NCI-H1436 treated with DMSO at 0.1 percent for 48 hours (cell line): ENCODE measurements at regions not wholly inside any gene's neighbourhood (a gene's known extent, or its start where the extent isn't known, plus 50 kb on each side); places are given as distances from the start of the nearest gene placed in this dataset.

Experiments used
- DNase-seq: peaks from one replicate; lab custom pipeline; 2025; lab: John Stamatoyannopoulos, UW

DNA sequence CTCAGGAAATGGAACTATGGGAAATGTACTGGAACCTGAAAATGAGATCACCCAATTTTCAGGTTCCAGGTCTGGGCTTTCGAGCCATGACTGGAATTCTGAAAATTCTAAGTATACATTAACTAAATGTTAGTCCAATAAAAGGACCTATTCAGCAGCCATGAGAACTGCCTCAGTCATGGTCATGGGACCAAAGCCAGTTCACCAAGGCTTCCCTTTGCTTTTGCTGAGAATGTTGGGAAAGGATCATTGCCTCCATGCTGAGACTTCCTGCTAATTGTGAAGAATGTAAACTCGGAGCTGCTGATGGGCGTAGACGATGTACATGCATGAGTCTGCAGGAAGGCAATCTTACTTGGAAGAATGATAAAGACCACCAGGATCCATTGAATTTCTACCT, 624.4 kb upstream of the SOX11 start:
- DNase-seq: no peak

DNA sequence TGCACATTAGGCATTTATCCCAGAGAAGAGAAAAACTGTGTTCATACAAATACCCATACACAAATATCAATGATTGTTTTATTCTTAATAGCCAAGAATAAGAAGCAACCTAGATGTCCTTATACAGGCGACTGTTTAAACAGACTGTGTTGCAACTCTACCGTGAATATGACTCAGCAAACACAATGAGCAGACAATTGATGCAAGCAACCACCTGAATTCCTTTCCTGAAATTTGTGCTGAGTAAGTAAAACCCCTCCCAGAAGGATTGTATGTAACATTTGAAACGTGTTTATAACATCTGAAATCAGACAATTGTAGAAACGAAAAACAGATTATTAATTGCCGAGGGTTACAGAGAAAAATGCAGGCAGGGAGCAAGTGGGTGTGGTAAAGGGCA, 621.9 kb upstream of the SOX11 start:
- no peak for DNase-seq

DNA sequence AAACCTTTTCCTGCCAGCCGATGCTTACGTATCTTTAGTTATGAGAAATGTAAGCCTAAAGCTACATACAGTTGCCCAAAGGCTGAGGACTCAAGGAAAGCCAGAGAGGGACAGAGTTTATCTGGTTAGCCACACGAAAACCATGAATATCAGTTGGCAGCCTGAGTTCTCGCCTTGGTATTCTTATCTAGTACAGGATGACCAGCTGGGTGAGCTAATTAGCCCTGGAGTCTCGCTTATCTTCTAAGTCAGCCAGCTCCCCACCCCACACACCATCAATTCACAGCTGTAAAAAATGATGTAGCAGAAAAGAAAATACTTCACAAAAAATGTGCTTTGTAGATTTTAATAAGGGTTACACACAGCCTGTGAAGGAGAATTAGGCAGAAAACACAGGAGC, 617.5 kb upstream of the SOX11 start:
- no peak for DNase-seq

DNA sequence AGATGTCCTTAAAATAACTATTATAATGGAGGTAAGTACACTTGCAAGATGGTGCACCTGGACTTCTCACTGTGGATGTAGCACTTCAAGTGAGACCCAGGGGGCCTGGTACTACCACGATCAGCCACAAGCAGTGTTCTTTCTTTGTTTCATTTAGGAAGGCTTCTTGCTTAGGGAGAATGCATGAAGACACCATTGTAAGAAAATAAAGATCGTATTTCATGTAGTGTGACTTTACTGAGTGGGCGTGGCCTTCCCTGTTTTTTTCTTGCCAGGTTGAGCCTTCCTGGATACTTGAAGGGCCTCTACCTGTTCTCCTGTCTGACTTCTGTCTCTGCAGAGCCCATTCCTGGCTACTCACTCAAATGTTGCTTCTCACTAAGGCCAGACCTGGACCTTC, 615.6 kb upstream of the SOX11 start:
- no peak for DNase-seq

DNA sequence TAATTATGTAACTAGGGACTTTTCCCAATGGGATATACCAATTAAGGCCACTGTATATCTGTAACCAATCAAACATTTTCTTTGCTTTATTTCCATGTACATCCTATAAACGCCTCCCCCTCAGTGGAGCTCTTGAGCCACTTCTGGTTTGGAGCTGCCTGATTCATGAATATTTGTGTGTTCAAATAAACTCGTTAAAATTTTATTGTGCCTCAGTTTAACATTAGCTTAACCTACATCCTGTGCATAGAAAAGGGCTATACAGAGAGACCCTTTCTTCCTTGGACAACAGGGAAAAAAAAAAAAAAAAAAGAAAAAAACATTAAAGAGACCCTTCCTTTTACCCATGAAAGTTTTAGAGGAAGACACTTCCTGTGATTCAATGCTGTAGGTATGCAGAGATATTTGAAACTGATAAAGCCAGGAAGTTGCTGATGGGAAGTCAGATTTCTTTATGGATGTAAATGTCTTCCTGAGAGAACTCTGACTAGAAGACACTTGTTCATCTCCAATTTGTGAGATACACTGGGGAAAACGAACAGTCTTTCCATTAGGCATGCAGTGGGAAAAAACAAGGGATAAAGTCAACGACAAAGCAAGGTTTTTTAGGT, 614.6 kb upstream of the SOX11 start:
- no peak for DNase-seq

DNA sequence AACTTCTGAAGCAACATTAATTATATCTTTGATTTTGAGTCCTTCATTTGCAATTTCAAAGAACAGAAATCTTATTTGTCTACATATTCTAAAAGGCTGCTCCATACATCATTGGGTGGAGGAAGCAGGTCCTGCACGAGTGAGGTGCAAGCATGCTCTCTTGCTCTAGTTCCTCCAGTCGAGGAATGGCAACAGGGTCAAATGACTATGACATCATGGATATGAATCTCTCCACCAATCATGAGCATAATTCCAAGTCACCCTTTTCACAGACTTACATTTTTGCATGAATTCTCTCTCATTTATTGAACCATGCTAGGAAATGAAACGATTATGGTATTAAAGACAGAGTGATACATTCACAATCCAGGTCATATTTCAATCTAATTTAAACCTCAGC, 608.8 kb upstream of the SOX11 start:
- no peak for DNase-seq

DNA sequence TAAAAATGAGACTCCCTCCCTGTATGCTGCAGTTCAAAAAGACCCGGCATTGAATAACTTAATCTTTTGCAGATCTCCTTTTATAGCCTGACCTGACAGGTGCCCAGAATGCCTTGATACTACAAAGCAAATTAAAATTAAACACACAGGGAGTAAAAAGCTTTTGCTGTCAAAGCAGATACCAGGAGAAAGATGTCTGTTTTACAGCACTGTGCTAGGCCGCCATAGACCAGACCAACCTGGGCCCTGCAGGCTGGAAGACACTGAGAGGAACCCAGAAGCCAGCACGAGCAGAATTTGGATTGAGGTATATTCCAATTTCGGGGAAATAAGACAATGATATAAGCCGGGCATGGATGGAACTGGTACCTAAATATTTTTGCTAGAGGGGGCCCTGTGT, 602.8 kb upstream of the SOX11 start:
- no peak for DNase-seq

DNA sequence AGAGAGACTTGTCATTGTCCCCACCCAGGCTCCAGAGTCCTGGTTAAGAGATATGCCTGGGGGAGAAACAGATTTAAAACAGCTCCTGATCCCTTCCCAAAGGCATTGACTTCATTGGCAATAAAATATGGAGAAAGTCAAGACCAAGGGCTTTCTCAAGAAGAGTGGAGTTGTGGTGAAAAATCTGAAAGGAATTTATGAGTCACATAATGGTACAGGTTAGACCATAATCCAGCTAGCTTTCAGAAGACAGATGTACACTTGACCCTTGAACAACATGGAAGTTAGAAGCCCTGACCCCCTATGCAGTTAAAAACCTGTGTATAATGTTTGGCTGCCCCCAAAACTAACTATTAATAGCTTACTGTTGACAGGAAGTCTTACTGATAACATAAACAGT, 599.1 kb upstream of the SOX11 start:
- DNase-seq: no peak

DNA sequence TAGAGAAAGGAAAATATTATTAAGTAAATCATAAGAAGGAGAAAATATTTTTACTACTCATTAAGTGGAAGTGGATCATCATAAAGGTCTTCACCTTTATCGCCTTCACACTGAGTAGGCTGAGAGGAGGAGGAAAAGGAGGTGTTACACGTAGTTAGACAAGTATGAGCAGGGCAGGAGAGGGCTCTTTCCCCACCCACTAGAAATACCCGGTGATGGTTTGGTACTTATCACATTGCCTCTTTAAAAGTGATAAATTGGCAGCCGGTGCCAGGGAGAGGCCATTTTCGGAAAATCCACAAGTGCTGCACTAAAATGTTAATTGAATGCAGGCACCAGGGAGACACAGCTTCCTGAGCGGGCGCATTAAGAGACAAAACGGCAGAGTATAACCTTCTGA, 598.7 kb upstream of the SOX11 start:
- DNase-seq: no peak

DNA sequence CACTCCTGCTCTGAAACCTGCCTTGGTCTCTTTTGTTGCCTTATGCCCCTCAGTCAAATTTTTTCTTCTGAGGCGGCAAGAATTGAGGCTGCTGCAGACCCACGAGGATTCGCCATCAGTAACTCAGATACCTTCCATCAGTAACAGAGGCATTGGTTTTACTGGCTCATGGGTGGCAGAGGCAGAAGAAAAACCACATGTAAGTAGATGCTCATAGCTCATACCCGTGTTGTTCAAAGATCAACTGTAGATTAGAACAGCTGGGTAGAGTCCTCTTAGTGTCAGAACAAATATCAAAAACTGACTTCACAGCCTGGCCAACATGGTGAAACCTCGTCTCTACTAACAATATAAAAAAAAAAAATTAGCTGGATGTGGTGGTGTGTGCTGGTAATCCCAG, 598.0 kb upstream of the SOX11 start:
- no peak for DNase-seq

DNA sequence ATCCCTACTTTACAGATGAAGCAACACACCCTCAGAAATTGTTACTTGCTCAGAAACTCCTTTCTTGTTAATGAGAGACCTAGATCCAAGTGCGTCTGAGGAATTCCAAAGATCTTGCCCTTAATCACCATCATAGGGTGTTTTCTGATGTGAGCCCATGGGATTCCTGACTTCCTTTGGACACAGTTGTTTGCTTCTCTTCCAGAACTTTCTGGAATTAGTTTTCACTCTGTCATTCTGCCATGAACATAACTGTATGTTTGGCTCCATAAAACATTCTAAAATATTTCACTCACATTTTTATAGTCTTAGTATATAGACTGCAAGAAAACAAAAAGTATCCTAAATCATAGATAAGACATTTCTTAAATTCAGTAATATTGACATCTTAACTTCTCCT, 593.9 kb upstream of the SOX11 start:
- no peak for DNase-seq

DNA sequence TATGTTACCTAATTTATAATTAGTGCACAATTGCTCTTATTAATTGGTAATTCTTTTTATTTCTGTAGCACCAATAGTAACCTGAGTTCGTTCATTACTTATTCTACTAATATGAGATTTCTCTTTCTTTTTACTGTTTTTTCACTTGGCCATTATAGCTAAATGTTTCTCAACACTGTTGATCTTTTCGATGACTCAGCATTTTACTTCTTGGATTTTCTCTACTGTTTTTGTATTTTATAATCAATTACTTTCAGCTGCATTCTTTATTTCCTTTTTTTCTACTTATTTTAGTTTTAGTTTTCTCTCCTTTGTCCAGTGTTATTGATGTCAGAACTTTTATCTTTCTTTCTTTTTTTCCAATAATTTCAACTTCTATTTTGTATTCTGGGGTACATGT, 589.4 kb upstream of the SOX11 start:
- DNase-seq: no peak

DNA sequence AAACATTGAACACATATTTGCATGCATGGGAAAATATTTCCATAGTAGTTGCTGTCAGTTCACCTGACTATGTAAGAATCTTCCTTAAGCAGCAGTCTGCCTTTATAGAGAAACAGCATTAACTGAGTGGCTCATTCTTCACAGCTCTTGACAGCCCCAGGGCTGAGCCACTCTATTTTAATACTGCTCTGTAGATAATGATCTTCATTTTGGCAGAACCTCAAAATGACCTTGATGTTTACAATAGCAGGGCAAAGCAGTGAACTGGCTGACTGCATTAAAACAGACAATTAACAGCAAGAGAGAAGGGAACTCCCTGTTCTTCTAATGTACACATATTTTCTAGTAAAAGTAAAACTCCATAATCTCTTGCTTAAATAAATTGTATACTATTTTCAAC, 580.6 kb upstream of the SOX11 start:
- peak; percentile 58 for DNase-seq

DNA sequence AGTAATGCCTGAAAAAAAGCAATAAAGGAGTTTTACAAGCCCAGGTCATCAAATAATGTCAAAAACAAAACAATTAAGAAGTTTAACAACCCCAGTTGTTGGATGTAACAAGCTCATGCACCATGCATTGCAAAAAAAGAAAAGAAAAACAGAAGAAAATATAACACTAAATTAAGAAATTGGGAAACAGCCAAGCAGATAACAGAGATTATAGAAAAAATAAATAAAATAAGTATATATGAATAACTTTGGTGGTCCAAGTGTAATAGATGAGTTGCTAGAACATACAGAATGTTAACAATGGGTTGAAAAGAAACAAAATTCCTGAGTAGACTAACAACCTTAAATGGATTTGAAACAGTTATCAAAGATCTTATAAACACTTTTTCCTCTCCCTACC, 573.1 kb upstream of the SOX11 start:
- DNase-seq: no peak

DNA sequence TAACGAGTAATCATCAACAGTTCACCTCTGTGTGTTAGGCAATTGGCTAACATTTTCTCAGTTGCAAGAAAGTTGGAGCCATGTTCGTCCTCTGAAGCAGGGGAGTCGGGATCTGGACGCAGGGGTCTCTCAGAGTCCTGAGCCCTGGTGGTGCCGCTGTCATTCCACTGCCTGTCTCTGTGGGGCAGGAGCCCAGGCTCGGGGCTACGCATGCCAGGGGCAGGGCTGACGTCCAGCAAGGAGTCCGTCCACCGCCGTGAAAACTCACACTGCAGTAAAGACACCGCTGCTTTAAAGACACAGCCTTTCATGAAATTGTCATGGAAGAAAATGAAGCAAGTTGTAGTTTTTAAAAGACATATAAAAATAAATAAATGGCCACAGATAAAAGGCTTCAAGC, 571.1 kb upstream of the SOX11 start:
- DNase-seq: no peak

DNA sequence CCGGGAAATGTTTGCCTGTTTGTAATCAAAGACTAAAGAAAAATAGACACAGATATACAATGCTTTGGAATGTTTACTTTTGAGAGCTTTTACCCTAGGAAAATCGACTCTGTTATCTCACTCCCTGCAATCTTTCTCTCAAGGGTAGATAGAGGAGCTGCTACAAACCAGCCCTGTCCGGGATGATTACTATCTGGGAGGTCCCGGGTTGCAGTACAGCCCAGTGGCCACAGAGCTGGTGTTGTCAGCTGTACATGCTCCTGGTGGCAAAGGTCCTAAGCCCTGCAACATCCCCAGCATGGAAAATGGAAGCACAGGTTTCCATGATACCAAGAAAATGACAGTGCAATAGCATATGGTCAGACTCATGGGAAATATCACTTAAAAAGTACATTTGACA, 570.5 kb upstream of the SOX11 start:
- no peak for DNase-seq

DNA sequence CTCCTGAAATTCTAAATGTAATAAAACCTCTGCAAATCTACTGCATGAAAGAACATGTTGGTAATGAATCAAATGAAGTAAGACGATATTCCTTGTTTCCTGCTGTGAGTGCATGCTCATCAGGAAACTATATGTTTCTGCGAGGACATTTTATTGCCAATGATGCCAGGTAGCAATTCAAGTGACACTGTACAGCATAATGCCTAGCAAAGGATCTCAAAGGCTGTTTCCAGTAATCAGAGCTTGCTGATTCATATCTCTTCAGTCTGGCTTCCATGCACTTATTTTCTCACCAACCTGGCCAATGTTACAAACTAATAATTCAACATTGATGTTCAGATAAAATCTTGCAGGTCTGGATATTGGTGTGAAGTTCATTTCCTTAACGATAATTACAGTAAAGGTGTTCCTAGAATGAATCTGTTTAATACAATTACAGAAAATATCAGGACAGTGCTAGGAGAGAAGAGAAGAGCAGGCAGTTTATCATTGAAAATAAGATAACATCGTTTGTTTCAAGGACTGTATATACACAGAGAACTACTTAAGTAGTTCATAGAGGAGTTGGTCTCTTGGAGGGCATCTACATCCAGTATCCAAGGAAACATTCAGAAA, 568.5 kb upstream of the SOX11 start:
- peak; percentile 6 for DNase-seq

DNA sequence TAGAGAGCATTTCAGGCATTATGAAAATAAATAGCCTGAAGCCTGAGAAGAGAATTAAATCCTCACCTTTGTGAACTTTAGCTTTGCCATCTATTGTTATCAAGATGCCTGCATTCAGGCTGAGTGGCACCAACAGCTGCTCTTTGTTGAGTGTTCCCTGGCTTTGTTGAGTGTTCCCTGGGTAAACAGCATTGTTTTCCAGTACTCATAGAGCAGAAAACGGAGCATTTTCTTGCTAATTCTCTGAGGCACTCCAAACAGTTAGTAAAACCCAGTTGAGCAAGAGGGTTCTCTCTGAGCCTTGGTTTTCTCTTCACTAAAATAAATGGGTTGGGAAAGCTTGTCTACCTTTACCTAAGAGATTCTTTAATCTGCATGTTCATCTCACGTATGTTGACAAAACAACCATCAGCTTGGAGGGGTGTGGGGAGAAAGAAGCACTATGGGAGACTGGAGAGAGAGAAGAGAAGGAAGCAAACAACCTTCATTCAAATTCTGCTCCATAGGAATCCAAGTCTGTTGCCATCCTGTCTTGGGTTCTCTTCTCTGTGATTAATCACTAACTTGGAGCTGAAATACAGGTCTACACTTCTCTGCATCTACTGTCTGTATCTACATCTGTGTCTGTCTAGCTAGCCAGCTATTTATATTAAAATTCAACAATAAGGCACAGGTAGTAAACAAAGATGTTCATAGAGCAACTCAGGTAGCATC, 567.0 kb upstream of the SOX11 start:
- DNase-seq: peak; percentile 69

DNA sequence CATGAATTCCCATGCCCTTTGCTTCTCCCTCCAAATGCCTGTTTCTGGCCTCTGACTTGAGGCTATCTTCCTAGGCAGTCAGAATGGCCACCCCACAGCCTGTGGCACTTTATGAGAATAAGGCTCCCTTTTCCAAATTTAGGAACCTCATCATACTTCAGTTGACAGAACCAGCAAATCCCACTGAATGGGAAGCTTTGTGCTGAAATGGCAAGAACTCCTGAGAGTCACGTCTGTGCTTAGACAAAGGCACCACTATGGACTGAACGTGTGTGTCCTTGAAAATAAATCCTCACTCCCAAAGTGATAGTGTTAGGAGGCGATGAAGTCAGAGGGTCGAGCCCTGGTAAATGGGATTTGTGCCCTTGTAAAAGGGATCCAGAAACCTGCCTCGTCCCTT, 559.9 kb upstream of the SOX11 start:
- DNase-seq: no peak

DNA sequence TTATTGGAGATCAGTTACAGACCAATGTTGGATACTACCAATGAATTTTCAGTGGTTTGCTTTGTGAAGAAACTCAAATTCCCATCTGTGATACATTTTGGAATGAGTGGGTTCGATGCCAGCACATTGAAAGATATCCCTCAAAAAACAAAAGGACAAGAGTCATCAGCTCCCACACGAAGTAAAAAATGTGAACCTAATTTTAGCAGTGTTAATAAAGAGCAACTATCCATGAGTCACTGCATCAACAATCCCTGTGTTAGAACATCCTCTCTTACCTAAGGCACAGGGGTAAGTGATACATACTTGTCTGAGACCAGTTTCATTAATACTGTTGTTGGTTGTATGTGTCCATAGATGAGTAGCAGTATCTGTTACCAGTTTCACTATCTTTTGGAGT, 551.8 kb upstream of the SOX11 start:
- DNase-seq: no peak

DNA sequence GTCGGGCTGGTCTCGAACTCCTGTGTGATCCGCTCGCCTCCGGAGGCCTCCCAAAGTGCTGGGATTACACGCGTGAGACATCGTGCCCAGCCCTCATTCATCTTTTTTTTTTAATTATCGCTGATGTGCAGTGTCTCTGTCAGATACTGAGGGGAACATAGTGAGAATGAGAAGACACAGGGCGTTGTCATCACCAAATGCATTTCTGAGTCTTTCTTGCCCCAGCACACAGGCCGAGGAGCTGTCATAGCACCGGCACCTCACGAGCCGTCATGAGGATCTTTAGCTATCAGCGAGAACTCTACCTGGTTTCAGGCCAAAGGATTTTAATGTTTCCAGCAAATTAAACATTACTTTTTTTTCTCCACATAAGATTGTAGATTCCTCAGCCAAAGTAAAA, 548.0 kb upstream of the SOX11 start:
- no peak for DNase-seq

DNA sequence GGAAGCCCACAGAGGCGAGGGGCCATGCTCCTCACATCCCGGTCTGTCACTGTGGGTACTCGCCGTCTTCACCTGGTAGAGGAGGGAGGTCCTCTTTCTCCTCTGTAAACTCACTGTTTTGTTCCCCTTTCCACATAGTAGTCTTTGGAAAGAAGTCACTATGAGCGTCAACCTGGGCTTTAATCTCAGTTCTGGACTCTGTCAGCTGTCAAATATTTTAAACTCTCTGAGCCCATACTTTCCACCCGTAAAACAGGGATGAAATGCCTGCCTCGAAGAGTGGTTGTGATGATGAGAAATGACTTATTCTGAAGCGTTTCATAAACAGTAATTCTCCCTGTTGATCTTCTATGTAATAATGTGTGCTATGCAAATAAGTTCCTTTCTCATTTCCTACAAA, 547.1 kb upstream of the SOX11 start:
- no peak for DNase-seq

DNA sequence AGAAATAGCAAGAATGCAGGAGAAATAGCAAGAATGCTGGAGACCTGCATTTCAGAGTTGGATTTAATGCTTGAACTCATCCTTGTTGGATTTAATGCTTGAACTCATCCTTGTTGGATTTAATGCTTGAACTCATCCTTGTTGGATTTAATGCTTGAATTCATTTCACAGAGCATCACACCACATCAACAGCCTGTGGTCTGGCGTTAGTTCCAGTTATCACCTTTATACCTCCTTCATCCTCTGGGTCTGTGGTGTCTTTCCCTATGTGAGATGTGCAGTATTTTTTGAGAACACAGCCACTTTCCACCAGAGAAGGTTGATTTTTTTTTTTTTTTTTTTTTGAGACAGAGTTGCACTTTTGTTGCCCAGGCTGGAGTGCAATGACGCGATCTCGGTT, 546.4 kb upstream of the SOX11 start:
- no peak for DNase-seq
